Natural killer cell (primary cell): ENCODE measurements at regions not wholly inside any gene's neighbourhood (a gene's known extent, or its start where the extent isn't known, plus 50 kb on each side); places are given as distances from the start of the nearest gene placed in this dataset.

ENCODE experiments used
- ATAC-seq, 3 donors: fragments of 150-1000 bp in 2 of 3; fragments of 200-7000 bp in 1 of 3; cut with Tn5 transposase; 1 replicate in 1 of 3; 2 replicates in 2 of 3; pipeline ENCODE4 v1.10.0; 2021; ENCODE audit warnings: mild to moderate bottlenecking in 2 of 3, moderate library complexity in 2 of 3
- DNase-seq, 2 donors: peaks; one replicate each; pipeline versions ENCODE4 v3.0.0 to v3.0.0-alpha.2; 2013 to 2021; ENCODE audit warnings: mixed read lengths in 1 of 2
- H3K27ac ChIP-seq: one replicate; pipeline ENCODE4 v1.5.1; 2013; ENCODE audit warnings: mild to moderate bottlenecking, low read length
- H3K27me3 ChIP-seq: one replicate; pipeline ENCODE4 v1.6.1; 2013; ENCODE audit warnings: low read length; ENCODE audit not compliant: control insufficient read depth, insufficient read depth
- H3K36me3 ChIP-seq: one replicate; pipeline ENCODE4 v1.6.1; 2013; ENCODE audit warnings: low read length; ENCODE audit not compliant: control insufficient read depth, insufficient read depth
- H3K4me1 ChIP-seq: one replicate; pipeline ENCODE4 v1.6.1; 2013; ENCODE audit warnings: low read length; ENCODE audit not compliant: control insufficient read depth, insufficient read depth
- H3K4me3 ChIP-seq: one replicate; pipeline ENCODE4 v1.5.1; 2013; ENCODE audit warnings: low read length
- H3K9me3 ChIP-seq: one replicate; pipeline ENCODE4 v1.6.1; 2013; ENCODE audit warnings: low read length; ENCODE audit not compliant: control insufficient read depth, insufficient read depth
- H3K27ac Mint-ChIP-seq, 2 donors: one replicate each; pipeline ENCODE4 v1.8.0; 2022; ENCODE audit warnings: mild to moderate bottlenecking in 2 of 2, mixed read lengths in 2 of 2, moderate library complexity in 1 of 2
- H3K27me3 Mint-ChIP-seq, 2 donors: one replicate each; pipeline ENCODE4 v1.8.0; 2022; ENCODE audit warnings: low read depth in 2 of 2, mixed read lengths in 2 of 2
- H3K36me3 Mint-ChIP-seq: one replicate; pipeline ENCODE4 v1.8.0; 2022; ENCODE audit warnings: mixed read lengths
- H3K4me1 Mint-ChIP-seq, 2 donors: one replicate each; pipeline ENCODE4 v1.8.0; 2022; ENCODE audit warnings: mixed read lengths in 2 of 2
- H3K4me3 Mint-ChIP-seq: one replicate; pipeline ENCODE4 v1.8.0; 2022; ENCODE audit warnings: mild to moderate bottlenecking, moderate library complexity, mixed read lengths
- H3K9me3 Mint-ChIP-seq, 2 donors: one replicate each; pipeline ENCODE4 v1.8.0; 2022; ENCODE audit warnings: mixed read lengths in 2 of 2
- WGBS: methylation state at CpG from one replicate; pipeline ENCODE4 v1.1.7; 2013; ENCODE audit warnings: missing lambda C conversion rate; ENCODE audit not compliant: insufficient coverage; 5-methylcytosine and 5-hydroxymethylcytosine counted together
- intact Hi-C: fragments of 100-400 bp; cut with micrococcal nuclease; formaldehyde crosslinking; loops from one replicate; pipeline ENCODE4 v1.14.2; 2022
- TF ChIP-seq, protein P1 (sequence below): fragments of 200-600 bp; IDR thresholded peaks from one replicate; pipeline ENCODE4 v1.8.0; 2022; ENCODE audit warnings: antibody characterized with exemption

DNA sequence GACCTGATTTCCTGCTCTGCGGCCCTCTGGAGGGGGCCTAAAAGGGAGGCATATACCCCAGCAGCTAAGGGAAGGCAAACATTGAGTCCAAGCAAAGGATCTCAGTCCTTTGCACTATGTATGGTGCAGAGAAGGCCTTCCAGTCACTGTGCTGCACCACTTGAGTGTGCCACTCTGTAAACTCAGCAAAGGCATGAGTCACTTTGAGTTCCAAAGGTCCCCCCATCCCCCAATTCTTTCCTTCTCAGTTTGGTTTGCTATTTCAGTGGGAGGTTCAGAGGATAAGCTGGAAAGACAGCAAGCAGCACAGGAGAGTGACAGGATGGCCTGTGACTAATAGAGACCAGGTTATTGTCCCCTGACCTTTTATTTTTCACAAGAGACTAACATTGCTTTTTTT, 131.3 kb downstream of the FHDC1 start:
- Histone ChIP-seq H3K4me3 (no peak overlapping the region), H3K9me3 (no peaks in the 10 kb centered on the region), H3K36me3 (no peaks in the 10 kb centered on the region), H3K27ac (no peak overlapping the region), H3K27me3 (no peaks in the 10 kb centered on the region), H3K4me1 (no peaks in the 10 kb centered on the region)
- 76% methylated on average over 1 of the region's 1 CpG for WGBS
- TF ChIP-seq, protein P1, sequence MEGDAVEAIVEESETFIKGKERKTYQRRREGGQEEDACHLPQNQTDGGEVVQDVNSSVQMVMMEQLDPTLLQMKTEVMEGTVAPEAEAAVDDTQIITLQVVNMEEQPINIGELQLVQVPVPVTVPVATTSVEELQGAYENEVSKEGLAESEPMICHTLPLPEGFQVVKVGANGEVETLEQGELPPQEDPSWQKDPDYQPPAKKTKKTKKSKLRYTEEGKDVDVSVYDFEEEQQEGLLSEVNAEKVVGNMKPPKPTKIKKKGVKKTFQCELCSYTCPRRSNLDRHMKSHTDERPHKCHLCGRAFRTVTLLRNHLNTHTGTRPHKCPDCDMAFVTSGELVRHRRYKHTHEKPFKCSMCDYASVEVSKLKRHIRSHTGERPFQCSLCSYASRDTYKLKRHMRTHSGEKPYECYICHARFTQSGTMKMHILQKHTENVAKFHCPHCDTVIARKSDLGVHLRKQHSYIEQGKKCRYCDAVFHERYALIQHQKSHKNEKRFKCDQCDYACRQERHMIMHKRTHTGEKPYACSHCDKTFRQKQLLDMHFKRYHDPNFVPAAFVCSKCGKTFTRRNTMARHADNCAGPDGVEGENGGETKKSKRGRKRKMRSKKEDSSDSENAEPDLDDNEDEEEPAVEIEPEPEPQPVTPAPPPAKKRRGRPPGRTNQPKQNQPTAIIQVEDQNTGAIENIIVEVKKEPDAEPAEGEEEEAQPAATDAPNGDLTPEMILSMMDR = no peak
- intact Hi-C loops = no loop called here
- DNase-seq (no peak), ATAC-seq (no peak)
- Mint-ChIP-seq H3K9me3 (no peaks in the 10 kb centered on the region), H3K27ac (no peak overlapping the region), H3K27me3 (no peaks in the 10 kb centered on the region), H3K4me1 (no peaks in the 10 kb centered on the region), H3K36me3 (no peaks in the 10 kb centered on the region), H3K4me3 (no peak overlapping the region)

- Mint-ChIP-seq H3K27me3 (no peaks in the 10 kb centered on the region), H3K4me1 (no peaks in the 10 kb centered on the region), H3K36me3 (no peaks in the 10 kb centered on the region), H3K27ac (no peak overlapping the region), H3K9me3 (no peaks in the 10 kb centered on the region), H3K4me3 (no peak overlapping the region)
- H3K36me3 ChIP-seq = no peaks in the 10 kb centered on the region
- WGBS = 96% methylated on average over 7 of the region's 7 CpGs
- H3K27me3 ChIP-seq = no peaks in the 10 kb centered on the region
- no peak overlapping the region for H3K27ac ChIP-seq
- DNase-seq = no peak
- no peaks in the 10 kb centered on the region for H3K4me1 ChIP-seq
- TF ChIP-seq, protein P1 = no peak
- no peaks in the 10 kb centered on the region for H3K9me3 ChIP-seq
- intact Hi-C loops = no loop called here
- no peak for ATAC-seq
- H3K4me3 ChIP-seq = no peak overlapping the region
These were observed 132.6 kb downstream of the FHDC1 start for GRCh38 chr4:153068751-153069150.

DNA sequence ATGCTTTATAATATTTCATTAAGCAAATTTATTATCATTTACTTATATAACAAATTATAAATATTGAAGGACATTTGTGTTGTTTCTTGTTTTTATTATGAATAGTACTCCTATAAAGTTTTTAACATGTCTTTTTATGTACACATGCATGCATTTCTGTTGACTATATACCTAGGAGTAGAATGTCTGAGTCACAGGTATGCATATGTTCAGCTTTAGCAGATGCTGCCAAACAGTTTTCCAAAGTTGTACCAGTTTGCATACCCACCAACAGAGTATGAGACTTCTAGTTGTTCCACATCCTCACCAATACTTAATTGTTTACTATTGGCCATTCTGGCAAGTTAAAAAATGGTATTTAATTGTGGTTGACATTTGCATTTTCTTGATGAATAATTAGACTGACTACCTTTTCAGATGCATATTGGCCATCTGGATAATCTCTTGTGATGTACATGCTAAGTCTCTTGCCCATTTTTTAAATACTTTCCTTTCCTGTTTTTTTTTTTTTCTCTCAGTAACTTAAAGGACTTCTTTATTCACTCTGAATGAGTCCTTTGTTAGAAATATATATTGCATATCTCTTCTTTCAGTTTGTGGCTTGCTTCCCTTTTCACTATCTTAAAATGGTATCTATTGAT, 132.2 kb upstream of the TRIM2 start:
- Mint-ChIP-seq H3K27me3 (peaks cover 0 to 3% of the 10 kb centered on the region in 2 donors), H3K36me3 (no peaks in the 10 kb centered on the region), H3K27ac (no peak overlapping the region), H3K9me3 (no peaks in the 10 kb centered on the region), H3K4me3 (no peak overlapping the region), H3K4me1 (no peaks in the 10 kb centered on the region)
- DNase-seq = no peak
- TF ChIP-seq, protein P1 = no peak
- Histone ChIP-seq H3K9me3 (no peaks in the 10 kb centered on the region), H3K4me3 (no peak overlapping the region), H3K27ac (no peak overlapping the region), H3K4me1 (no peaks in the 10 kb centered on the region), H3K36me3 (no peaks in the 10 kb centered on the region), H3K27me3 (no peaks in the 10 kb centered on the region)
- intact Hi-C loops = no loop called here
- no peak for ATAC-seq

DNA sequence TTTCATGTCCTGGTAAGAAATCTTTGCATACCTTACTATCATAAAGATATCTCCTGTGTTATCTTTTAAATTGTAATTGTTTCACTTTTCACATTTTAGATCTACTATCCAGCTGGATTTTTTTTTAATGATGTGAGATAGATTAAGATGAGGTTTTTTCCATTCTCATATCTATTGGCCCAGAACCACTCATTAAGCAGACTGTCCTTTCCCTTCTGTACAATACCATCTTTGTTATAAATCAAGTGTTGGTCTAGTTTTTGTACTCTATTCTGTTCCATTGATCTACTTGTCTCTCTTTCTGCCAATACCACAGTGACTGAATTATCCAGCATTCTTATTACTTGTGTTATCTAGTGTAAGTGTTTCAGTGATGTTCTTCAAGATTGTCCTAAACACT, 131.6 kb upstream of the TRIM2 start:
- intact Hi-C loops = no loop called here
- H3K36me3 Mint-ChIP-seq = no peaks in the 10 kb centered on the region
- no peaks in the 10 kb centered on the region for H3K9me3 Mint-ChIP-seq
- Histone ChIP-seq H3K36me3 (no peaks in the 10 kb centered on the region), H3K4me3 (no peak overlapping the region), H3K27ac (no peak overlapping the region), H3K4me1 (no peaks in the 10 kb centered on the region), H3K27me3 (no peaks in the 10 kb centered on the region), H3K9me3 (no peaks in the 10 kb centered on the region)
- peaks cover 0 to 3% of the 10 kb centered on the region in 2 donors for H3K27me3 Mint-ChIP-seq
- DNase-seq (no peak), ATAC-seq (no peak)
- TF ChIP-seq, protein P1 = no peak
- H3K4me1 Mint-ChIP-seq = no peaks in the 10 kb centered on the region
- no peak overlapping the region for H3K4me3 Mint-ChIP-seq
- H3K27ac Mint-ChIP-seq = no peak overlapping the region
